HEK293 (cell line): ENCODE measurements at regions not wholly inside any gene's neighbourhood (a gene's known extent, or its start where the extent isn't known, plus 50 kb on each side); places are given as distances from the start of the nearest gene placed in this dataset.

Experiments used
- CTCF ChIA-PET: fragments of 350-600 bp; formaldehyde crosslinking; extraction: SDS; loops from one replicate; lab custom pipeline; 2021; ENCODE audit warnings: antibody characterized with exemption; lab: Yijun Ruan, JAX
- POLR2A ChIA-PET: fragments of 300-600 bp; formaldehyde crosslinking; extraction: SDS; loops from one replicate; lab custom pipeline; 2020; ENCODE audit warnings: antibody characterized with exemption, inconsistent platforms; lab: Yijun Ruan, JAX
- H3K27ac ChIP-seq: fragments of 200-500 bp; sonication (Bioruptor generic); 2 replicates; pipeline ENCODE4 v1.5.1; 2014; ENCODE audit warnings: low read depth, low read length, control low read depth, inconsistent platforms; ENCODE audit errors: extremely low read depth
- H3K36me3 ChIP-seq, 2 experiments: fragments of 200-500 bp in 1 of 2; sonication (Bioruptor generic) in 1 of 2; 1 replicate in 1 of 2; 2 replicates in 1 of 2; pipeline ENCODE4 v1.5.1; 2014 to 2017; ENCODE audit warnings: inconsistent platforms in 2 of 2, low read length in 2 of 2; ENCODE audit not compliant: control insufficient read depth in 2 of 2, insufficient read depth in 1 of 2
- H3K4me1 ChIP-seq: fragments of 200-500 bp; sonication (Bioruptor generic); 2 replicates; pipeline ENCODE4 v1.5.1; 2014; ENCODE audit warnings: mild to moderate bottlenecking, low read length, inconsistent platforms; ENCODE audit not compliant: control insufficient read depth, insufficient read depth
- H3K4me3 ChIP-seq: 2 replicates; pipeline ENCODE4 v1.5.1; 2011; ENCODE audit warnings: low read depth, mild to moderate bottlenecking, control low read depth, low read length, moderate library complexity
- H3K9me3 ChIP-seq: fragments of 200-500 bp; sonication (Bioruptor generic); 2 replicates; pipeline ENCODE4 v1.5.1; 2014; ENCODE audit warnings: low read depth, low read length, inconsistent platforms; ENCODE audit not compliant: control insufficient read depth, insufficient read depth
- AEBP2 ChIP-seq: fragments of 450-650 bp; formaldehyde crosslinking; IDR thresholded peaks from 2 replicates; pipeline ENCODE4 v1.5.1; 2016; ENCODE audit warnings: missing biosample characterization, missing genetic modification characterization, borderline replicate concordance
- GFI1B ChIP-seq: fragments of 450-650 bp; formaldehyde crosslinking; IDR thresholded peaks from 2 replicates; pipeline ENCODE4 v1.5.1; 2016; ENCODE audit warnings: missing biosample characterization, missing genetic modification characterization
- GLIS2 ChIP-seq: fragments of 450-650 bp; formaldehyde crosslinking; IDR thresholded peaks from 2 replicates; pipeline ENCODE4 v1.5.1; 2016; ENCODE audit warnings: missing biosample characterization, missing genetic modification characterization
- IKZF3 ChIP-seq: fragments of 450-650 bp; IDR thresholded peaks from 2 replicates; pipeline ENCODE4 v1.5.0; 2018; ENCODE audit warnings: missing biosample characterization, mild to moderate bottlenecking, missing genetic modification characterization, moderate library complexity
- SCRT1 ChIP-seq: fragments of 450-650 bp; formaldehyde crosslinking; IDR thresholded peaks from 2 replicates; pipeline ENCODE4 v1.5.1; 2016; ENCODE audit warnings: missing biosample characterization, missing genetic modification characterization, borderline replicate concordance
- SCRT2 ChIP-seq: fragments of 450-650 bp; formaldehyde crosslinking; IDR thresholded peaks from 2 replicates; pipeline ENCODE4 v1.5.1; 2016; ENCODE audit warnings: missing biosample characterization, missing genetic modification characterization
- YY1 ChIP-seq: fragments of 450-650 bp; formaldehyde crosslinking; IDR thresholded peaks from 2 replicates; pipeline ENCODE4 v1.5.1; 2018; ENCODE audit warnings: missing biosample characterization, missing genetic modification characterization
- ZBTB48 ChIP-seq: fragments of 450-650 bp; formaldehyde crosslinking; IDR thresholded peaks from 2 replicates; pipeline ENCODE4 v1.5.1; 2016; ENCODE audit warnings: missing biosample characterization, missing genetic modification characterization
- ZNF10 ChIP-seq: fragments of 450-650 bp; formaldehyde crosslinking; IDR thresholded peaks from 2 replicates; pipeline ENCODE4 v1.5.1; 2017; ENCODE audit warnings: missing biosample characterization, missing genetic modification characterization
- ZNF132 ChIP-seq: fragments of 450-650 bp; formaldehyde crosslinking; IDR thresholded peaks from 2 replicates; pipeline ENCODE4 v1.5.1; 2017; ENCODE audit warnings: missing biosample characterization, missing genetic modification characterization, borderline replicate concordance
- ZNF169 ChIP-seq: fragments of 450-650 bp; formaldehyde crosslinking; IDR thresholded peaks from 2 replicates; pipeline ENCODE4 v1.5.1; 2016; ENCODE audit warnings: missing biosample characterization, missing genetic modification characterization
- ZNF184 ChIP-seq: fragments of 450-650 bp; IDR thresholded peaks from 2 replicates; pipeline ENCODE4 v1.5.1; 2018; ENCODE audit warnings: missing biosample characterization, mild to moderate bottlenecking, missing genetic modification characterization
- ZNF2 ChIP-seq: fragments of 450-650 bp; formaldehyde crosslinking; IDR thresholded peaks from 2 replicates; pipeline ENCODE4 v1.5.1; 2016; ENCODE audit warnings: missing biosample characterization, missing genetic modification characterization
- ZNF223 ChIP-seq: fragments of 450-650 bp; formaldehyde crosslinking; IDR thresholded peaks from 2 replicates; pipeline ENCODE4 v1.5.1; 2016; ENCODE audit warnings: missing biosample characterization, missing genetic modification characterization
- ZNF280D ChIP-seq: fragments of 450-650 bp; formaldehyde crosslinking; IDR thresholded peaks from 2 replicates; pipeline ENCODE4 v1.5.1; 2016; ENCODE audit warnings: missing biosample characterization, missing genetic modification characterization
- ZNF311 ChIP-seq: fragments of 450-650 bp; formaldehyde crosslinking; IDR thresholded peaks from 2 replicates; pipeline ENCODE4 v1.5.1; 2017; ENCODE audit warnings: missing biosample characterization, missing genetic modification characterization, borderline replicate concordance
- ZNF335 ChIP-seq: fragments of 450-650 bp; formaldehyde crosslinking; conservative IDR thresholded peaks from 2 replicates; pipeline ENCODE4 v1.5.1; 2016; ENCODE audit warnings: missing biosample characterization, missing genetic modification characterization
- ZNF341 ChIP-seq: fragments of 450-650 bp; formaldehyde crosslinking; IDR thresholded peaks from 2 replicates; pipeline ENCODE4; 2016; ENCODE audit warnings: low read depth, missing biosample characterization, missing genetic modification characterization
- ZNF558 ChIP-seq: fragments of 450-650 bp; formaldehyde crosslinking; IDR thresholded peaks from 2 replicates; pipeline ENCODE4 v1.5.1; 2016; ENCODE audit warnings: missing biosample characterization, missing genetic modification characterization
- ZNF585B ChIP-seq: fragments of 450-650 bp; formaldehyde crosslinking; IDR thresholded peaks from 2 replicates; pipeline ENCODE4 v1.5.1; 2016; ENCODE audit warnings: missing biosample characterization, missing genetic modification characterization
- ZNF623 ChIP-seq: fragments of 450-650 bp; formaldehyde crosslinking; IDR thresholded peaks from 2 replicates; pipeline ENCODE4 v1.5.1; 2016; ENCODE audit warnings: missing biosample characterization, missing genetic modification characterization
- ZNF629 ChIP-seq: fragments of 450-650 bp; formaldehyde crosslinking; IDR thresholded peaks from 2 replicates; pipeline ENCODE4 v1.5.1; 2017; ENCODE audit warnings: missing biosample characterization, missing genetic modification characterization
- ZNF664 ChIP-seq: fragments of 450-650 bp; formaldehyde crosslinking; IDR thresholded peaks from 2 replicates; pipeline ENCODE4 v1.5.1; 2016; ENCODE audit warnings: missing biosample characterization, missing genetic modification characterization
- ZNF670 ChIP-seq: fragments of 450-650 bp; formaldehyde crosslinking; IDR thresholded peaks from 2 replicates; pipeline ENCODE4 v1.5.1; 2016; ENCODE audit warnings: missing biosample characterization, missing genetic modification characterization, low read depth
- ZNF707 ChIP-seq: fragments of 450-650 bp; formaldehyde crosslinking; IDR thresholded peaks from 2 replicates; pipeline ENCODE4 v1.5.1; 2016; ENCODE audit warnings: missing biosample characterization, missing genetic modification characterization
- ZNF768 ChIP-seq: fragments of 450-650 bp; formaldehyde crosslinking; IDR thresholded peaks from 2 replicates; pipeline ENCODE4 v1.5.1; 2018; ENCODE audit warnings: missing biosample characterization, mild to moderate bottlenecking, missing genetic modification characterization
- ZNF830 ChIP-seq: fragments of 450-650 bp; IDR thresholded peaks from 2 replicates; pipeline ENCODE4 v1.5.0; 2018; ENCODE audit warnings: missing biosample characterization, missing genetic modification characterization, low read depth, mild to moderate bottlenecking, moderate library complexity
- ZNF837 ChIP-seq: fragments of 450-650 bp; formaldehyde crosslinking; IDR thresholded peaks from 2 replicates; pipeline ENCODE4 v1.5.1; 2016; ENCODE audit warnings: missing biosample characterization, missing genetic modification characterization
- ZSCAN4 ChIP-seq: fragments of 450-650 bp; formaldehyde crosslinking; IDR thresholded peaks from 2 replicates; pipeline ENCODE4 v1.5.1; 2017; ENCODE audit warnings: missing biosample characterization, missing genetic modification characterization

- POLR2A ChIA-PET = no interaction called here
- Histone ChIP-seq H3K36me3 (no peaks in the 10 kb centered on the region), H3K4me3 (no peak overlapping the region), H3K27ac (no peak overlapping the region), H3K9me3 (no peaks in the 10 kb centered on the region), H3K4me1 (no peaks in the 10 kb centered on the region)
- no peak for TF ChIP-seq ZNF623 (tag by site-specific recombination)
- TF ChIP-seq ZNF10 (tag by site-specific recombination) = no peak
- no peak for TF ChIP-seq ZNF837
- TF ChIP-seq ZNF585B (tag by site-specific recombination) = no peak
- no peak for TF ChIP-seq GLIS2
- TF ChIP-seq SCRT1 (tag by site-specific recombination) = no peak
- TF ChIP-seq ZSCAN4 = no peak
- TF ChIP-seq ZNF707 (tag by site-specific recombination) = no peak
- TF ChIP-seq ZBTB48 (tag by site-specific recombination) = no peak
- TF ChIP-seq YY1 (tag by site-specific recombination) = no peak
- no peak for TF ChIP-seq ZNF664 (tag by site-specific recombination)
- no peak for TF ChIP-seq ZNF184 (tag by site-specific recombination)
- TF ChIP-seq ZNF132 (tag by site-specific recombination) = no peak
- no peak for TF ChIP-seq SCRT2 (tag by site-specific recombination)
- no peak for TF ChIP-seq IKZF3 (tag by site-specific recombination)
- no peak for TF ChIP-seq ZNF2 (tag by site-specific recombination)
- TF ChIP-seq ZNF223 = no peak
- CTCF ChIA-PET = no interaction called here
Measured at GRCh38 chrX:16067886-16068515, 55.4 kb upstream of the GRPR start.

- no peaks in the 10 kb centered on the region for H3K36me3 ChIP-seq
- no peaks in the 10 kb centered on the region; the same call in 1 of the 2 replicates for H3K9me3 ChIP-seq
- H3K27ac ChIP-seq = no peak overlapping the region
- ChIA-PET CTCF (interaction anchor here (0.5 to 0.6 kb wide), 2 partner anchors 143 to 496 kb away, joined by 3 read pairs; no protein-coding TSS in a partner anchor), POLR2A (no interaction called here)
- H3K4me1 ChIP-seq = no peaks in the 10 kb centered on the region
- H3K4me3 ChIP-seq = no peak overlapping the region
- TF ChIP-seq ZNF169 (tag by site-specific recombination) (no peak), ZNF311 (no peak), ZNF280D (tag by site-specific recombination) (no peak), ZNF768 (tag by site-specific recombination) (no peak), ZNF335 (tag by site-specific recombination) (no peak), GFI1B (tag by site-specific recombination) (no peak), ZNF558 (no peak), ZNF664 (tag by site-specific recombination) (no peak), AEBP2 (tag by site-specific recombination) (no peak), ZNF629 (tag by site-specific recombination) (no peak), ZNF830 (tag by site-specific recombination) (no peak), ZNF341 (no peak), ZNF670 (no peak)
Measured at GRCh38 chrX:16063921-16064320, 59.4 kb upstream of the GRPR start.
